GM12874 (cell line): ENCODE measurements at regions not wholly inside any gene's neighbourhood (a gene's known extent, or its start where the extent isn't known, plus 50 kb on each side); places are given as distances from the start of the nearest gene placed in this dataset.

Experiments
- CTCF ChIP-seq: IDR thresholded peaks from 2 replicates; pipeline ENCODE4 v1.5.1; 2011; ENCODE audit warnings: low read depth, mild to moderate bottlenecking, control low read depth, low read length, moderate library complexity; ENCODE audit not compliant: insufficient read depth

DNA sequence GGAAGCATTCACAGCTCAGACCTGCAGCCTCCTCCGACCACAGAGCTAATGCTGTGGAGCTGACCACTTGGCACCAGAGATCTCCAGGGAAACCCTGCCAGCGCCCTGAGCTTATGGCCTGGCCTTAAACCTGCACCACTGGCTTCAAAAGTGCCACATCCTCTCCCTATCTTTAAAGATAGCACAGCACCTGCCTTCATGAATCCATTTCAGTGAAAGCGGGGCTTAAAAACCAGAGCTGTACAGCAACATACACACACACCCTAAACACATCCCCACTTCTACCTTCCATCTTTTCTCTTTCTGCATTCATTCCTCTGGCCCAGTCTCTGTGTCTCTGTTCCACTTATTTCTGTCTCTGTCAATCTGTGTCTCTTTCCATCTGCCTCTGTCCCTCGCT is 59.8 kb upstream of the CCDC167 start:
- no peak for TF ChIP-seq CTCF

DNA sequence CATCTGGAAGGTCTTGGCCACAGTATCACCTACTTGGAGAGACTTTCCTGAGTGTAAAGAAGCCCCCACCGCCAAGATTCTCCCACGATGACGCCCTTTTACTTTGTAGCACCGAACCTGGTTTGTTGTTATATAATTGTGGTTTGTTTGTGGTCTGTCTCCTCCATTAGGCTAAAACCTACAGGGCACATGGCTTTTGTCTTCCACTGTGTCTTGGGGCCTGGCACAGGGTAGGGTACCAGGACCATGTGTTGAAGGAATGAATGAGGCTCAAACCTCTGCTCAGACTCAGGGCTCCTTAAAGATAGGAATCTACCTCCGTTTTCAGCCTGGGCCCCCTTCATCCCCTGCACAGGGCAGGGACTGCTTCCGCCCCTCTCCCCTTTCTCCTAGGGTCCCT is 59.4 kb upstream of the CCDC167 start:
- TF ChIP-seq CTCF, result no peak

GRCh38 chr6:37558646-37559045 is 59.0 kb upstream of the CCDC167 start:
- no peak for TF ChIP-seq CTCF

DNA sequence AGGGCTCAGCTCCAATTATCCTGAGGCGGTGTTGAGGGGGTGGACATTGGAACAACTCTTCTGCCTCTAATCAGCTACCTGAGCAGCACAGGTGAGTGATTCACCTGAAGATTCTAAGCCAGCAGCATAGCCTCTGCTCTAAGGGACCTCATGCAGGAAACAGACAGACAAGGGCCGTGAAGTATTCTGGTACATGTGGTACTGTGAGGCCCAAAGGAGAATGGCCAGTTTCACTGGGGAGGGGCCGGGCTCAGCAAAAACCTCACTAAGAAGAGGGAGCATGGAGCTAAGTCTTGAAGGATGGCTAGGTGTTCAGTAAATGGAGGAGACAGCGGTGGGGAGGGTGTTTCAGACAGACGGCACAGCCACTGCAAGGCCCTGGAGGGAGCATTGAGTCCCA is 58.5 kb upstream of the CCDC167 start:
- no peak for TF ChIP-seq CTCF

- TF ChIP-seq CTCF, result no peak
Observed at GRCh38 chr6:37557645-37558114, 58.0 kb upstream of the CCDC167 start.

DNA sequence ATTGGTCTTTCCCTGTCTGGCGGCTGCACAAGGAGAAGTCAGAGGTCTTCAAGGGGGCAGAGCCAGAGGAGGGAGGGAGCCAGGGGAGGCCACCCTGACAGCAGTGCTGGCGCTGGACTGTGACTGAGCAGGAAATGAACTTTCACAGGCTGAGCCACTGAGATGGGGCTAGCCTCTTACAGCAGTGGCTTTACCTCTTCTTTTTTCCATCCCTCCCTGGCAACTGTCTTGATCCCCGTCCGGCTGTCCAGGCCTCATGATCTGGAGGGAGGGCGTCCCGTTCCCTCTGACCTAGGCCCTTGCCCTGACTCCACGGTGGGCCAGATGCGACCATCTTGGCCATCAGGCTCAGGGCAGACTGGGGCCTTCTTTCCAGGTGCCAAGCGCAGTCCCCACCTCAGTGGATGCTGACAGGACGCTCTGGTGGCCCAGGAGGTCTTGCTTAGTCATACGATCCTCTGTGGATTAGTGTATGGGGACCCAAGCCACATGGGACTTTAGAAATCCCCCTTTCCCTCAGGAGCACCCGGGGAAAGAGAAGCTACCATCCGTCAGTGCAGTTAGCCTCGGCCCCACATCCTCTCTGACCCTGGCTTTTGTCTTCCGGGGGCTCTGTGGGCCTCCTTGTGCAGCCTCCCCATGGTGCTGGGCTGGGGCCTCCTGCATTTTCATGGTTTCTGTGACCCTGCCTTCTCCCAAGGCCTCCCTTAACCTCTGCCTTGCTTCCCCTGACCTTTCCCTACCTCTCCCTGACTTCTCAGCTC is 57.4 kb upstream of the CCDC167 start:
- TF ChIP-seq CTCF, result no peak

DNA sequence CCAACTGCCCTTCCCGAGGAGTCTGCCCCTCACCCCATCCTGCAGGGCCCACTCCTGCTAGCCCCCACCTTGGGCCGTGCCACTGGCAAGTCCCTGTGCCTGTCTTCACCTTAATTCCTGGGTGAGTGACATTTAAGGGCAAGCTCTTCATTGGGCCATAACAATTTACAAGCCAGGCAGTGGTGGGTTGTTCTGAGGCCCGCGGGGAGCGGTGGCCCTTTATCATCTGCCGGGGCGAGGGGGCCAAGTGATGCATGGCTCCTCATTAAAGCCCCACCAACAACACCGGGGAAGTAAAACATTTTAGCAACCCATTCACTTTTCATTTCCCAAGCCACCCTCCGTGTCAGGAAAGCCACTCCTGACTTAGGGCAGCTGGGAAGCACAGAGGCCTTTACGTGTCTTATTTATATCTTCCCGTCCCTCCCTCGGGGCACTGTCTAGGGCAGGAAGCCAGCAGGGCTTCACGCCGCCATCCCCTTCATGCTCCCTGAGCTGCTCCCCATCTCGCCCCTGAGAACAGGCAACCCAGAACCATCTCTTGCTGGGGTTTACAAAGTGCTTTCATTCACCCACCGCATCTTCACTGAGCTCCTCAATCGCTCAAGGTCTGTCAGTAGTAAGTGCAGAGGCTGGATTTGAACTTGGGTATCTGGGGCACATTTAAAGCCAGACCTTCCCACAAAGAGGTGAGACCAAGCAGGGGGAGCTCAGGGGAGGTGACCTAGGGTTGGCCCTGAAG is 55.5 kb upstream of the CCDC167 start:
- TF ChIP-seq CTCF, result no peak
